HG02973 (cell line): ENCODE measurements at regions not wholly inside any gene's neighbourhood (a gene's known extent, or its start where the extent isn't known, plus 50 kb on each side); places are given as distances from the start of the nearest gene placed in this dataset.

Source experiments
- ATAC-seq: cut with Tn5 transposase; IDR thresholded peaks from one replicate; pipeline ENCODE4 v1.9.1; 2021; ENCODE audit warnings: moderate library complexity; ENCODE audit not compliant: unreplicated experiment

DNA sequence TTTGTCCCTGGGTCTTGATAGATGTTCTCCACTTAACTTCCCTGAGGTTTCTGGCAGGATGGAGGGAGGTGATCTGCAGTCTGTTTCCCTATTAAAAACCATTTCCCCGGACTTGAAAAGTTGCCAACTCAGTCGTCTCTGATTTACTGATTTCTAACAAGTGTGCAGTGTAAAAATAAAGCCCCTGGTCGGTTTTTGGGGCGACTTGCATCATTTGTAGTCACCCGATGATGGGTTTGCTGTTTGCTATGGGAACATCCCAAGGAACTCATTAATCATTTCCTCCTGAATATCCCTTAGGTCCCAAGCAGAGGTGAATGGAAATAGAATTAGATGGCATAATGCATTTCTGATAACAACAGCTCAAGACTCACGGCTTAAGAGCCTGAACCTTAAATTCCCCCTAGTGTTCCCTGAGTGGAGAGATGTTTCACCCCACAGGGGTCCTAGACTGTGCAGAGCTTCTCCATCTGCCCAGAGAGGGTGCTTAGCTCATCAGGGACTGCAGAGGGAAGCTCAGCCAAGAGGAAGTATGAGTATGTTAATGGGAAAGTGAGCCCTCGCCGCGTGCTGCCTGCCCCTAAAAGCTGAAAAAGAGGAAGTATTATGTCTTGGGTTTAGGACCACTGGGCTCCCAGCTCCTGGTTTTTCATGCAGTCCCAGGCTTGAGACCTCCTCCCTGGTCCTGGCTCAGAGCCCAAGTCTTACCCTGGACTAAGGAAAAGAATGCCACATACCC, 115.1 kb upstream of the DAP start:
- no peak for ATAC-seq

DNA sequence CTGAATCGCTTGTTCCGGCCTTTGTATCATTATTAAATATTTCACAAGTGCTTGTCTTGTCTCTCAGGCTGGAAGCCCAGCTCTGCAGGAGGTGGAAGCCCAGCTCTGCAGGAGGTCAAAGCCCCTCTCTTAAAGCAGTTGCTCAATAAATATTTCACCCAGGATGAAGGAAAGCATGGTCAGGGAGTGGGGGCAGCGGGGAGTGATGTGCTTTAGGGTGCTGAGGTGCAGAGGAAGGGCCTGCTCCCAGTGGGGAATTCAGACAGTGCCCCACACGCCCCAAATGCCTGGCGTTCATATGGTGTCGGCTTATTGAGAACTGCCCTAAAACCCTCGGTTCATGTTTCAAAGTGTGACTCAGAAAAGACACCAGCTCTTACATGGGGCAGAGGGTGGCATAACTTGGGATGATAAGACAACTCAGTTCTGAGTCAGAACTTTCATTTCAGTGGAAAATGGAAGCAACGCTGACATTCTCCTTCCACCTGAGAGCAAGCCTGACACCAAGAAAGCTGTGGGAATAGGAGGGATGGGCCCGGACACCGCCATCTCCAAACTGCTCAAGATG, 114.3 kb upstream of the DAP start:
- no peak for ATAC-seq

DNA sequence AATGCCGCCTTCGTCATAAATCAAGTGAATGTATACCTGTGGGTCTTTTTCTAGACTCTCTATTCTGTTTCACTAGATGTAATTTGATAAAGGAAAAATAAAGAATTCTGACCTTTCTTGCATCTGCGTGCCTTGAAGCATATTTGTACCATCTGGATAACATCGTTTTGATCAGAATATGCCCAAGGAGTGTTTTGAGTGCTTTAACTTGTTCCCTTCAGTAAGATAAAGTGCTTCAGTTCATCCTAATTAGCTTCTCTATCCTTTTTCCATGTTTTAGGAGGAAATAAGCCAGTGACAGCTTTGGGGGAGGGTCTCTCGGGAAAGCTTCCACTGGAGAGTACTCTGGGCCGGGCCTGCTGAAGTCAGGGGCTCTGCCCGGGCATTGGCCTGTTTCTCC, 113.5 kb upstream of the DAP start:
- ATAC-seq: no peak

DNA sequence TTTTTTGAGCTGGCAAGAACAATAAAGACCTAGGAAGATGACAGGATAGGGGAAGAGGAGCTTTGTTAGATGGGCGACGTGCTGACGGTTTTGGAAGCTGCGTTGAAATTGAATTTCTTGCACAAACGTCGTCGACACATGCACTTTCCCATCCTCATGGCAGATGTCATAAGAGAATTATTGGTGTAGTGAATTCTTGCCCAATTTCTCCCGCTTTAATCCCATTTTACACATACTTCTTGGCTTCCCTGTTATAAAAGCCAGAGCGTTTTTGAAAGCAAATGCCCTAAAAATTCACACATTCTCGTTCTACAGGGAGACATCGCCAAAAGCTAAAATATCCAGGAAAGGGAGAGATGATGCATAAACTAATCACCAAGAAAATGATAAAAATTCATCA, 109.8 kb upstream of the DAP start:
- no peak for ATAC-seq

DNA sequence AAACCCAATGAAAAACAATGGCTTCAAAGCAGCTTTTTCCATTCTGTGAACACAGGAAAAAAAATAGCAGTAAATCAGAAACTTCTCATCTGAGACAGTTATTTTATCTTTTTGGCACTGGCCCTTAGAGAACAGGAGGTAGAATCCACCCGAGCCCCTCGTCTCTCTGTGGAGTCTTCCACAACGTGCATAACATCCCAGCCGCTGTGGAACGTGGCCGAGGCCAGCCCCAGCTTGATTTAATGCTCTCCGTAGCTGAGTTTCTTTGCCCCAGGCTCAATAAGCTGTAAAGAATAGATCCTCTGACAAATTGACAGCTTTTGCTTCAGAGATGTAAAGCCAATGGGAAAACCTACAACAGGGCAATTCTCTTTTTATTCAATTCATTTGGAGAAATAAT, 107.9 kb upstream of the DAP start:
- no peak for ATAC-seq

DNA sequence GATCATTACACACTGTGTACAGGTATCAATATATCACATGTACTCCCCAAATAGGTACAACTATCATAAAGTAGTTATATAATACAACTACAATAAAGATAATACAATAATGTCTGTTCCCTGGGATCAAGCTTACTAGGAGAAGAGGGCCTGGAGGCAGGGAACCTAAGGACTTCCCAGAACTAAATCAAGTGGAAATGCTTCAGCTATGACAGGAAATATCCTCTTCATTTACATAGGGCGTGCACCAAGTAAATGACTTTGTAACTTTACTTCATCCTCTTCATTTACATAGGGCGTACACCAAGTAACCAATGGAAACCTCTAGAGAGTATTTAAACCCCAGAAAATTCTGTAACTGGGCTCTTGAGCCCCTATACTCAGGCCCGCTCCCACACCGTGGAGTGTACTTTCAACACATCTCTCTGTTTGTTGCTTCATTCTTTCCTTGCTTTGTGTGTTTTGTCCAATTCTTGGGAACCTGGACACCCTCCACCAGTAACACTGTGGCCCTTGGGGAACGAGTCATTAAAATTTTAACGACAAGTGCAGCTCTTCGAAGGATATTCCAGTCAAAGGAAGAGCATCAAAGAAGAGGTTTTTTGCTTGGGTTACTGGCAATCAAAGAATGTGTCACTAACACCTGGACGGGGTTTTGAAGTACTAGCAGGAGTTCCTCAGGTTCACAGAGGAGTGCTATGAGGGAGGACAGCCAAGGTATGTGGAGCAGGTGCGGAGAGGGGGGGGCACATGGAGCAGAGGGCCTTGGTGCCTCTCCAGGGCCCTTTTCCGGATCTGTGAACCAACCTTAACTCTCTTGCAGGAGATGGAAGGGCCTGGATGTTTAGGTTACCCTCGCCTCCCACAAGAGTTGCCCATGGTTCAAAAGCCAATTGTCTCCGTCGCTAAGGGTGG, 106.6 kb upstream of the DAP start:
- ATAC-seq: no peak

DNA sequence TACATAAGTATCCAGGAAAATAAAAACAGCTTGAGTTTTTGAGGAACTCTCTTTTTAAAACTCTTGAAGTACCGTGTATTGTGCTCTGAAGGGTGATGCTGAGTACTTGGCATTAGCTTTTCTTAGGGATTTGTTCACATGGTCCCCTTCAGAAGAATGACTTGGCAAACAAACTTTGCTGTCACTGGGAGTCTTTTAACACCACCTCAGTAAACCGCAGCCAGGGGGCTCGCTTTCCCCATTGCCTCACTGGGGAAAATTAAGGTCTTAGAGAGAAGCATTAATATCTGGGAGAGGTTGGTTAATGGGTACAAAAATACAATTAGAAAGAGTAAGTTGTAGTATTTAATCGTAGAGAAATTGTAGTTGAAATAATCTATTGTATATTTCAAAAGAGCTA, 105.9 kb upstream of the DAP start:
- ATAC-seq: no peak

DNA sequence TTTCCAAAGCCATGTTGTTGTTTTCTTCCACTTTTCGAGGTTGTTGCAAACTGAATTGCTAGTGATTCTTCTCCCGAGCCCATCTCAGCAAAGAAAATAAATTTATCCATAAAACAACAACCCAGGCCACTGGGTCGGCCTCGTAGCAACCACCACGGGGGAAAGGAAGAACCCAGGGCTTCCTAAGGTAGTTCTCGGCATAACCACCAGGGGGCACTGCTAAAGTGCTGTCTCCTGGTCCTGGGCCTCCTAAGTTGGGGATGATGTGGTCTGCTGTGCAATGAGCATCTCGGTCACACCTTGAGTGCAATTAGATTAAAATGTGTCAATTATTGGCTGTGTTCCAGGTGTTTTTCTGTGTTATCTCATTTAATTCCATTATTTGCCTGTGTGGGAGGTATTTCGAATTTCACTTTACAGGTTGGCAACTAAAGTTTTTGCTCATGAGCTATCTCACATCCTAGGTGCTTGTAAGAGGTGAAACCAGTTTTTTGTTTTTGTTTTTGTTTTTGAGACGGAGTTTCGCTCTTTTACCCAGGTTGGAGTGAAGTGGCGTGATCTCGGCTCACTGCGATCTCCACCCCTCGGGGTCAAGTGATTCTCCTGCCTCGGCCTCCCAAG, 102.8 kb upstream of the DAP start:
- peak; percentile 90 for ATAC-seq

DNA sequence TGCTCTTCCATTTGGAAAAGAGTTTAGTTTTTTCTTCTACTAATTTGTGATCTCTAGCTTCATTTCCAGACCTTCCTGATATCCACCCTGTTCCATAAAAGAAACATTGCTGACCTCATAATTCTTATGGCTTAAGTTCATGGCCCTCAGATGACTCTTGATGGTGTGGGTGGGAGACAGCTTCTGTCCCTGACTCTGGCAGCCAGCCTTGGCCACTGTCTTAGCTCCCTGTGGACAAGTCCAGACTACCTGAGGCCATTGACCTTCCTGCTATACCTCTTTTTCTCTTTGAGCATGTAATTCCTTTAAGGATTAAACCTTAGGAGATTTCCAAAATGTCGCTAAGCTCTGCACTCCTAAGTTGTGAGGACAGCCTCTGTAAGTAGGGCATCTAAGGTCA, 101.1 kb upstream of the DAP start:
- ATAC-seq: no peak

DNA sequence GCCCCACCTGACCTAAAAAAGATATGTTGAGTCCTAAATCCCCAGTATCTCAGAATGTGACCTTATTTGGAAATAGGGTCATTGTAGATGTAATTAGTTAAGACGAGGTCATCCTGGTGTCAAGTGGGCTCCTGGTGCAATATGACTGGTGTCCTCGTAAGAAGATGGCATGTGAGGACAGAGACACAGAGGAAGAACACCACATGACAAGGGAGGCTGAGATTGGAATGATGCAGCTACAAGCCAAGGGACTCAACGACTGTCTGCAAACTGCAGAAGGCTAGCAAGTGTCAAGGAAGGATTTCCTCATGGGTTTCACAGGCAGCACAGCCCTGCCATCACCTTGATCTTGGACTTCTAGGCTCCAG, 100.4 kb upstream of the DAP start:
- ATAC-seq: no peak

DNA sequence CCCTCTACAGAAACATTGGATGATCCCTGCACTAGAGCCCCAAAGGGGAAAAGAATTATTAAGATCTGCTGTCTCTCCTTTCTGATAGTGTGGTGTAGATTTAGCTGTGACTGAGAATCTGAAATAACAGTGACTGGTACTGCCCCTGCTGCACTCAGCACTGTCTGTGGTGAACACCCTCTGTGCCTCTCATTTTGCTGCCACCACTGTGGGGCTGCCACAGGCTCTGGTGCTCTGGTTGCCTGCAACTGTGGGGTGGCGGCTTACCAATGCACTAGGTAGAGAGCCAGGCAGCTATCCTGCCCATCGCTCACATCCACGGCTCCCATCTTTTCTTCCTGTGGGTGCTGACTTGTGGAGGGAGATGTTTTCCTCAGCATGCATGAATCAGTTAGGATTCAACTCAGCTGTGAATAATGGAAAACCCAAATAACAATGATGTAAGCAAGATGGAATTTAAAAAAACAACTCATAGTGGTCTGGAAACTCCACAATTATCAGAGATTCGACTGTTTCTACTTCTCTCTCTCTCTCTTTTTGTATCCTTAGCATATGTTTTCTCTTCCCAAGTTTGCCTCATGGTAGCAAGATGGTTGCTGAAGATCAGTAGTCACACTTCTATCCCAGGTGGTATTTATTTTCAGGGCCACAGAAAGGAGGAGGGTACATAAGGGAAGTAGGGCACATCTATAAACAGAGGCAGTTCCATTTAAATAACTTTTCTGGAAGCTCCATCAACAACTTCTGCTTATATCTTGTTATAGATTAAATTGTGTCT, 99.8 kb upstream of the DAP start:
- ATAC-seq: no peak

DNA sequence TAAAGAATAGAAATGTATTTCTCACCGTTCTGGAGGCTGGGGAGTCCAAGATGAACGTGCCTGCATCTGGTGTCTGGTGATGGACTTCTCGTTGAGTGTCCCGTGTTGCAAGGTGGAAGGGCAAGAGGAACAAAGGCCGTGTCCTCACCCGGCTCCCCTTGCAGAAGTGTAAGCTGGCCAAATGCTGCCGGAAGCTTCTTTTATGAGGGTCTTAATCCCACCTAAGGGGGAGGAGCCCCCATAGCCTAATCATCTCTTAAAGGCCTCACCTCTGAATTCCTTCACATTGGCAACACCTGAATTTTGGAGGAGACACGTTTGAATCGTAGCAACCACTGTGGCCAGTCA, 99.1 kb upstream of the DAP start:
- no peak for ATAC-seq

DNA sequence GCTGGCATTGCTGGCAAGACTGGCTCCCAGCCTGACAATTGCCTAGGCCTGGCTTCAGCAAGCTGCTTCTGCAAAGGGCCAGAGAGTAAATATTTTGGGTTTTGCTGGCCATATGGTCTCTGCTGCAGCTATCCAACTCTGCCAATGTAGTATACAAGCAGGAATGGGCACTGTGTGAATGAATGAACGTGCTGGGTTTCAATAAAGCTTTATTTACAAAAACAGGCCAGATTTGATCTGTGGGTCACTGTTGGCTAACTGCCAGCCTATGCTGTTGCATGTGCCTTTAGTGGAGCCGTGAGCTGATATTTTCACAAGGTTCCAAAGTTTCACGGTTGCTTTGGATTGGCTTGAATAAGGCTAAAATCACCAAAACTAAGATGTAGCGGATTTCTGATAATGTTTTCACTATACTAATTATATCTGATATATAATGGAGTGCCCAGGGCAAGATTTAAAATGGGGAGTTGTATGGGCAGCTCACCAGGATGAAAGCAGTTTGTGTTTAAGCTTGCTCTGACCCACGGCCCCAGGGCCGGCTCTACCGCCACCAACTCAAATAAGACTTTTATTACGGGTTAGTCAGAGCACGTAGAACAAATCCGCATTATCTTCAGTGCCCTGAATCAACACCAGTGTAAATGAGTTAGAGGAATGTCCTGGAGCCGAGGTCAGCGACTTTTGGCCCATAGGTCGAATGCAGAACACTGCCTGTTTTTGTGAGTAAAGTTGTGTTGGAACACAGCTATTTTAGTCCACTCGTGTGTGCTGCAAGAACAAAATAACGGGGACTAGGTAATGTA, 98.6 kb upstream of the DAP start:
- ATAC-seq: no peak

DNA sequence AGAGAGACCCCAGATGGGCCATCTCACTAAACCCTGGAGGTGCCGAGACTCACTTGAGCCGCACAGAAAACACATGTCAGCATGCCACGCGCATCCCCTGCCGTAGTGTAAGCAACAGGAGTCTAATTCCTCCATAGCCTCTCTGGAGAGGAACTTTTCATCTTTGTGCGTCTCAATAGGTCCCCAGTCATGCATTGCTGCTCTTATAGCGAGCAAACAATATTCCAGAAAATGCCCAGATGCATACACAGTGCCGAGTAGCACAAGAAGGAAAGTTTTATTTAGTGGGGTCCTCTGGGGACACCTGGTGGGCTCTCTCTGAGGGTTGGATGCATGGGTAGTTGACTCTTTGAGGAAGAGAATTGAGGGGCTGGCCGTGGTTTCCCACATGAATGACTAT, 97.9 kb upstream of the DAP start:
- no peak for ATAC-seq

DNA sequence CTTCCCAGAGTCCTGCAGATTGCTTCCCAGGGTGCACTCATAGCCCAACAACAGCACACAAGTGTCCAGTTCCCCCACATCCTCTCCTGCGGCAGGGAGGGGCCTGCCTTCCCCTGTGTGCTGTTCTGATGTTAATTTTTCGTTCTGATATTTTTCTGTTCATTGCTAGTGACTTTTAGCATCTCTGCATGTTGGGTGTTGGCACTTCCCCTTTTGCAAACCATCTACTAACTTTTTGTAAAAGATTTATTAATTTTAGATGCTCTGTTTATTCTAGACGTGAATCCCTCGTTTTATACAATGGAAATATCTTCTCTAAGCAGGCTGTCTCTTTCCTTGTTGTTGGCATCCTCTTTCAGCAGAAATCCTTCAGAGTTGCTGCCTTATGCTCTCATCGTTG, 97.3 kb upstream of the DAP start:
- ATAC-seq: no peak

DNA sequence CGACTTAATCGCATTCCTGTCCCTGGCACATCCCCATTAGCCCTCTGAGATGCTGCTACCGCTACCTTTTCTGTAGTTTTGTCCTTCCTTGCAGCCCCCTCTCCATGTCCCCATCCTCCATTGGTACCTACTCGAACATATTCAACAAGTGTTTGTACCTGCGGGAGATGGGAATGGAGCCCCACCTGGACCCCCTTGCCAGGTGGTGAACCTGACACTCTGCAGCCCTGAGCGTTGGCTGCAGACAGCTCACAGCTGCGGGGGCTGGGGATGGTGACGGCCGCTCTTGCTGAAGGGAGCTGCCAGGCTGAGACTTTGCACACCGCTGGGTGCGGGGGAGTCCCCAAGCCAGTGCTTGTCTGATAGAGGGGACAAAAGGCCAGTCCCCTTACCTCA, 96.3 kb upstream of the DAP start:
- ATAC-seq: no peak

DNA sequence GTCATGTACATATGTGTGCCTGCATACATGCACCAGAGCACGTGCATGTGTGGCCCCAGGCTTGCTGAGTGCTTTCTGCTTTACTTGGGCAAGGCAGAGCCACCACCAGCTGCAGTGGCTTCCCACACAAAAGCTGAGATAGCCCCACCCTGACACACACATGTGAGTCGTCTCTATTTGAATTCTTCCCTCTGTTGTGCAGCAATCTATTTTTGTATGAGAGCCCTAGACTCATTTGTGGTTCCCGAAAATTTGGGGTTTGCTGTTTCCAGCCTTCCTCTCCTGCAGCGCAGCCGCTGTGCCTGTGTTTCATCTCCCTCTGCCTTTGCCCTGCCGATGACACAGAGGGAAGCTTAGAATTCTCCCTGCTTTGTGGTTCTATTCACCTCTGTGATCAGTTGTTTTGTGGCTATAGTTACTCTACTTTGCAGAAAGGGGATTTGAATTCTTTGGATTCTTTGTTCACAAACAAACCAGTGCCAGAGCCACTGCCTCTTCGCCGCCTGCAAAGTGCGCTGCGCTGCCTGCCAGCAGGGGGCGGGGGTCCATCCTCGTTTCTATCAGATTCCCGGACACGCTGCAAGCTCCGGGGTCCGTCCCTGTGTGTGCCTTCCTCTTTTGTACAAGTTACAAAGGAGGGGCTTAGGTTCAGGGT, 95.8 kb upstream of the DAP start:
- no peak for ATAC-seq

DNA sequence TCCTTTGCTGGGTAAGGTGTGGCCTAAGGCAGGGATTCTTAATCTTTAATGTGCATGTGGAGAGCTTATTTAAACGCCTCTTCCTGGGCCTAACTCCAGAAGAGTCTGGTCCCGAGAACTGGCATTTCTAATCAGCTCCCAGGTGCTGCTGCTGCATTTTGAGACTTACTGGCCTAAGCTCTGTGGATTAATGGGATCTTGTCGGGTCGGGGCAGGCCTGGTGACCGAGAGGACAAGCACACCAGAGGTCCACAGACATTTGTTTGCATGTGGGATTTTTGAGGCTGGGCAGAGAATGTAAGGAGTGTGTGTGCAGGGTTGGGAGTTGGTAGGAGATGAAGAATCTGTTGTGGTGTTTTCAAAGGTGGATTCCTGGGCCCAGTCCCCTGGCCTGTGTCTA, 95.0 kb upstream of the DAP start:
- ATAC-seq: no peak

DNA sequence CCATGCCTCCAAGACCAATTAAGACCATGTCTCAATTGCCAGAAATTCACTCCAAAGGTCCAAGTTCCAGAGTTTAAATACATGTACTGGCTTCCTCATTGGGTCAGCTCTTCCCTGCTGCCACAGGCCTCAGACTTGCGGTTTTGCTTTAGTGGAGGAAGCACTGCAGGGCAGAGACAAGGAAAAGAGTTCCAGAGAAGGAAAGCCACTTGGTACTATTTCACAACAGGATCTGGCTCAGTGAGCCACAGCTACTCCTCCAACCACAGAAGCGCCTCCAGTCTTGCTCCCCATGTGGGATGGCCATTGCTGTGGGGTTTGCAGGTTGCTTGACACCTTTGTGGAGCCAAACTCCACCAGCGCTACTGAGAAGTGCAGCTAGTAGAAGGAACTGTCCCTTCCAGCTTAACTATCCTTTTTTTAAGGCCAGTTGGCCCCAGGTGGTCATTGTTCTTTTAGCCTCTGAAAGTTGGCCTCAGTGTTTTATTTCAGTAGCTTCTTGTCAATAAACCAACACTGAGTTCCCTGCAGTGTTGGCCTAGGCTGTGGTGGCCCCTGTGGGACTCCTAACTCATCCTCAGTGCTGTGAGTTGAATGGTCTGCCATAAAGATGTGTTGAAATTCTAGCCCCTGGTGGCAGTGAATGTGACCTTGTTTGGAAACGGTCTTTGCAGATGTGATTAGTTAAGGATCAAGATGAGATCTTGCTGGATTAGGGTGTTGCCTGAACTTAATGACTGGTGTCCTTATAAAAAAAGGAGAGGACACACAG, 93.7 kb upstream of the DAP start:
- no peak for ATAC-seq
